Neural crest cell (in vitro differentiated cells): ENCODE measurements at regions not wholly inside any gene's neighbourhood (a gene's known extent, or its start where the extent isn't known, plus 50 kb on each side); places are given as distances from the start of the nearest gene placed in this dataset.

ENCODE experiments used
- DNase-seq: peaks from one replicate; pipeline ENCODE4 v3.0.0; 2021; ENCODE audit warnings: low read depth, mixed read lengths, low spot score
- H3K27ac Mint-ChIP-seq: one replicate; pipeline ENCODE4 v1.8.0; 2021; ENCODE audit warnings: mild to moderate bottlenecking, mixed read lengths; ENCODE audit not compliant: unreplicated experiment
- H3K27me3 Mint-ChIP-seq: 2 replicates; pipeline ENCODE4 v1.8.0; 2021; ENCODE audit warnings: low read depth, mild to moderate bottlenecking, mixed read lengths
- H3K36me3 Mint-ChIP-seq: 2 replicates; pipeline ENCODE4 v1.8.0; 2021; ENCODE audit warnings: low read depth, mild to moderate bottlenecking, mixed read lengths
- H3K4me1 Mint-ChIP-seq: 2 replicates; pipeline ENCODE4 v1.8.0; 2021; ENCODE audit warnings: mixed read lengths
- H3K4me3 Mint-ChIP-seq: one replicate; pipeline ENCODE4 v1.8.0; 2021; ENCODE audit warnings: mild to moderate bottlenecking, mixed read lengths
- H3K9me3 Mint-ChIP-seq: 2 replicates; pipeline ENCODE4 v1.8.0; 2021; ENCODE audit warnings: mixed read lengths
- TF ChIP-seq, protein P1 (sequence below): fragments of 200-600 bp; sonication (generic); conservative IDR thresholded peaks from 2 replicates; pipeline ENCODE4 v1.5.0; 2021; ENCODE audit warnings: antibody characterized with exemption, mild to moderate bottlenecking

GRCh38 chr17:79361221-79361734 is 249.6 kb downstream of the RBFOX3 start:
- Mint-ChIP-seq H3K4me3 (no peak overlapping the region), H3K4me1 (no peaks in the 10 kb centered on the region), H3K9me3 (no peaks in the 10 kb centered on the region), H3K36me3 (no peaks in the 10 kb centered on the region), H3K27ac (no peak overlapping the region), H3K27me3 (peaks cover 59% of the 10 kb centered on the region)
- DNase-seq = no peak
- TF ChIP-seq, protein P1, sequence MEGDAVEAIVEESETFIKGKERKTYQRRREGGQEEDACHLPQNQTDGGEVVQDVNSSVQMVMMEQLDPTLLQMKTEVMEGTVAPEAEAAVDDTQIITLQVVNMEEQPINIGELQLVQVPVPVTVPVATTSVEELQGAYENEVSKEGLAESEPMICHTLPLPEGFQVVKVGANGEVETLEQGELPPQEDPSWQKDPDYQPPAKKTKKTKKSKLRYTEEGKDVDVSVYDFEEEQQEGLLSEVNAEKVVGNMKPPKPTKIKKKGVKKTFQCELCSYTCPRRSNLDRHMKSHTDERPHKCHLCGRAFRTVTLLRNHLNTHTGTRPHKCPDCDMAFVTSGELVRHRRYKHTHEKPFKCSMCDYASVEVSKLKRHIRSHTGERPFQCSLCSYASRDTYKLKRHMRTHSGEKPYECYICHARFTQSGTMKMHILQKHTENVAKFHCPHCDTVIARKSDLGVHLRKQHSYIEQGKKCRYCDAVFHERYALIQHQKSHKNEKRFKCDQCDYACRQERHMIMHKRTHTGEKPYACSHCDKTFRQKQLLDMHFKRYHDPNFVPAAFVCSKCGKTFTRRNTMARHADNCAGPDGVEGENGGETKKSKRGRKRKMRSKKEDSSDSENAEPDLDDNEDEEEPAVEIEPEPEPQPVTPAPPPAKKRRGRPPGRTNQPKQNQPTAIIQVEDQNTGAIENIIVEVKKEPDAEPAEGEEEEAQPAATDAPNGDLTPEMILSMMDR = no peak

DNA sequence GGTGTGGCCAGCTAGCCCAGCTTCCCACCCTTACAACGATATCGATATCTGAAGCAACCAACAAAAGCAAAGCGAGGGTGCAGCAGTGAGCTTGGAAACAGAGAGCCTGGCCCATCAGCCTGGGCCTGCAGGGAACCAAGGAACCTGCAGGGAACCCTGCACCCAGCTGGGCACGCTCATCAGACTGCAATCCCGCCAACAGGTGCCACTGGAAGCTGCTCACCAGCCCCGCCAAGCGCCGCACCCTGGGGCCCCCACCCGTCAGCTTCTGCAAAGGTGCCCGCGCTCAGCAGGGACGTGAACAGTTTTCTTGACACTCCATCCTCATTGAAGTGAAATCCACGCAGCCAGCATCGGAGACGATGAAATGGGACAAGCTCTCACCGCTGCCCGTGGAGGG is 250.7 kb downstream of the RBFOX3 start:
- TF ChIP-seq, protein P1 = no peak
- H3K9me3 Mint-ChIP-seq = no peaks in the 10 kb centered on the region
- no peaks in the 10 kb centered on the region for H3K4me1 Mint-ChIP-seq
- H3K4me3 Mint-ChIP-seq = no peak overlapping the region
- no peak overlapping the region for H3K27ac Mint-ChIP-seq
- H3K27me3 Mint-ChIP-seq = peaks cover 56% of the 10 kb centered on the region
- H3K36me3 Mint-ChIP-seq = no peaks in the 10 kb centered on the region
- DNase-seq = no peak

DNA sequence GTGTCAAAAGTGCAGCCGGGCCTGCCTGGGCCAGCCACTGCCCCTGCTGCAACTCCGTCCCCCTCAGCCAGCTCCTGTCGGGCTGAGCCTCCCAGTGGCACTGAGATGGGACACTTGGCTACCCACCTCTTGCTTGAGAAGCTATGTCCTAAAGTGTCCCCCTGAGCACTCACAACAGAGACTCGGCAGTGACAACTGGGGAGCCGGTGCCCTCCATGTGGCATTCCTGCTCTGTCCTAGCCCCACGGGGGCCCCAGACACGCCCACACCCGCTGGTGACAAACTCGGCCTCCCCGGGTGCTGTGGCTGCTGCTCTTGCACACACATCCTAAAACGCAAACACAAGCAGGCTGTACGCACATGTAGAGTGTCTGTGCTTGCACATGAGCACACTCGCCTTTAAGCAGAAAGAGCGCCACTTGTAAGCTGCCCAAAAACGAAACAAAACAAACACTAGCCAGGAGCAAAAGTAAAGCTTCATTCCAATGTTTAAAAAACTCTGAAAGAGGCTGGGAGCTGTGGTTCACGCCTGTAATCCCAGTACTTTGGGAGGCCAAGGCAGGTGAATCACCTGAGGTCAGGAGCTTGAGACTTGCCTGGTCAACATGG is 253.9 kb downstream of the RBFOX3 start:
- TF ChIP-seq, protein P1 = no peak
- Mint-ChIP-seq H3K9me3 (no peaks in the 10 kb centered on the region), H3K27ac (no peak overlapping the region), H3K4me1 (no peaks in the 10 kb centered on the region), H3K27me3 (peaks cover 59% of the 10 kb centered on the region), H3K36me3 (no peaks in the 10 kb centered on the region), H3K4me3 (no peak overlapping the region)
- DNase-seq = no peak

DNA sequence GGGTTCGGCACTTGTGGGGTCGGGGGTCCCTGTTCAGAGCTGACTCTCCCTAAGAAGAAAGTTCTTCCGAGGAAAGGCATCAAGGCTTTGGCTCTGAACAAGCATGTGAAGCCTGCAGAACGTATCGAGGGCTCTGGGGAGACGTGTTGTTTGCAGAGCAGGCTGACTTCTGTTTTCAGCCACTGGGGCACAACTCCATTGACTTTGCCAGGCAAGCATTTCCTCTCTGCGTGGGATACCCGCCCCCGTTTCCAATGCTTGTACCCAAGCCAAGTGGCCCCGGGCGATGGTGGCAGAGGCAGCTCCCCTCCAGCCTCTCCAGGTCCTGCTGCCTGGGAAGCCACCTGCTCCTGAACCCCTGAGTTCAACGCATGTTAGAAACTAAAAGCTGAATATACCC is 255.7 kb downstream of the RBFOX3 start:
- H3K9me3 Mint-ChIP-seq = no peaks in the 10 kb centered on the region
- no peak overlapping the region for H3K4me3 Mint-ChIP-seq
- no peaks in the 10 kb centered on the region for H3K4me1 Mint-ChIP-seq
- H3K36me3 Mint-ChIP-seq = no peaks in the 10 kb centered on the region
- peaks cover 58% of the 10 kb centered on the region for H3K27me3 Mint-ChIP-seq
- no peak overlapping the region for H3K27ac Mint-ChIP-seq
- TF ChIP-seq, protein P1 = no peak
- no peak for DNase-seq

DNA sequence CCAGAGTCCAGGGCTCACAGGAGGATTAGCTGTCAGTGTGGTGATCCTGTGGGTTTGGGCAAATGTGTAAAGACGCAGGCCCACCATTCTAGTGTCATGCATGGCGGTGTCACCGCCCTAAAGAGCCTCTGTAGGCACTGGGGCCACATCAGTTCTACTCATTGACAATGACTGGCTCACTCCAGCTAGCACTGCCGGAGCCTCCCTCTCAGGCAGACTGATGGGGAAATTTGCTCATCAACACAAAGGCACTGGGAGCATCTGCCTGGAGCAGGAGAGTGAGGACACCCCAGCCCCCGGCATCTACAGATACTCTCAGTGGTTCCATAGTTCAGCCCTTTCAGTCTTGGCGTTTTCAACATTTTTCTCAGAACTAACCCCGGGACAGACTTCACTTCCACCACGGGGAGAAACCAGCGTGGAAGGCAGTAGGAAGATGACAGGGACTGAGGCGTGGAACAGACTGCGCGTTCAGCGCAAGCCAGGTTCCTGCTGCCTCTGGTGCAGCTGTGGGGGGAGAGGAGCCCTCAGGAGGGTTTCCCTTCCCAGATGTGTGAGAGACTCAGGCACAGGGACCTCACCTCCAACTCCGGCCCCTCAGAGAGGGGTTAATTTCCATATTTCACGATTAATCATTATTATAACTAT is 256.6 kb downstream of the RBFOX3 start:
- H3K4me1 Mint-ChIP-seq = no peaks in the 10 kb centered on the region
- H3K4me3 Mint-ChIP-seq = no peak overlapping the region
- no peak for DNase-seq
- no peak overlapping the region for H3K27ac Mint-ChIP-seq
- H3K27me3 Mint-ChIP-seq = peaks cover 64% of the 10 kb centered on the region
- no peaks in the 10 kb centered on the region for H3K9me3 Mint-ChIP-seq
- no peaks in the 10 kb centered on the region for H3K36me3 Mint-ChIP-seq
- TF ChIP-seq, protein P1 = no peak
